22Rv1 (cell line): ENCODE measurements at regions not wholly inside any gene's neighbourhood (a gene's known extent, or its start where the extent isn't known, plus 50 kb on each side); places are given as distances from the start of the nearest gene placed in this dataset.

Experiments
- CTCF ChIP-seq: fragments of 450-650 bp; IDR thresholded peaks from 2 replicates; pipeline ENCODE4 v1.5.1; 2017; ENCODE audit warnings: mild to moderate bottlenecking
- ZFX ChIP-seq: fragments of 450-650 bp; IDR thresholded peaks from 2 replicates; pipeline ENCODE4 v1.6.1; 2017; ENCODE audit warnings: antibody characterized with exemption, borderline replicate concordance

- no peak for TF ChIP-seq CTCF
- TF ChIP-seq ZFX: no peak
Measured at GRCh38 chr18:41226911-41227310, 728.1 kb upstream of the PIK3C3 start.
